ENCODE measurements at regions not wholly inside any gene's neighbourhood (a gene's known extent, or its start where the extent isn't known, plus 50 kb on each side); places are given as distances from the start of the nearest gene placed in this dataset.

DNA sequence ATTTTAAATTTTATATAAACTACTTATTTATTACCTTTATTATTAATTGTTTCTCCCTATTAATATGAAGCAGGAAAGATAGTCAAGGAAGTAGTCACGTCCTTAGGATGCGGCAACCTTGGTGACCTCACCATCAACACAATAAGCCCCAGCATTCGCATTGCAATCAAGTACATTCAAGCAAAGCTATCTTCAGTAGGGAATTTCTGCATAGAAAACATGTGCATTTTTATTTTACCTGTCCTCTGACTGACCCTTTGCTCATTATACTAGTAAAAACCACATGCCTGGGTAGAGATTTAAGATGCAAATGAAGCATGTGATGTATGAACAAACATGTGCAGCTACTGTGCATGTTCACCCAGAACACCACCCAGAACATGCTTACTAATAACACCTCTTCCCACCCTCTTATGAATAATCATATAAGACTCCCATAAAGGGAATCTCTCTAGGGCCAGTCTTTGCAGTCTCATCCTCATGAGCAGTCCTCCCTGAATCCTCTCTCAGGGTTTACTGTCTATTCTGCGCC lies 869.6 kb downstream of the TAF11L14 start:
- TF ChIP-seq, protein P1, sequence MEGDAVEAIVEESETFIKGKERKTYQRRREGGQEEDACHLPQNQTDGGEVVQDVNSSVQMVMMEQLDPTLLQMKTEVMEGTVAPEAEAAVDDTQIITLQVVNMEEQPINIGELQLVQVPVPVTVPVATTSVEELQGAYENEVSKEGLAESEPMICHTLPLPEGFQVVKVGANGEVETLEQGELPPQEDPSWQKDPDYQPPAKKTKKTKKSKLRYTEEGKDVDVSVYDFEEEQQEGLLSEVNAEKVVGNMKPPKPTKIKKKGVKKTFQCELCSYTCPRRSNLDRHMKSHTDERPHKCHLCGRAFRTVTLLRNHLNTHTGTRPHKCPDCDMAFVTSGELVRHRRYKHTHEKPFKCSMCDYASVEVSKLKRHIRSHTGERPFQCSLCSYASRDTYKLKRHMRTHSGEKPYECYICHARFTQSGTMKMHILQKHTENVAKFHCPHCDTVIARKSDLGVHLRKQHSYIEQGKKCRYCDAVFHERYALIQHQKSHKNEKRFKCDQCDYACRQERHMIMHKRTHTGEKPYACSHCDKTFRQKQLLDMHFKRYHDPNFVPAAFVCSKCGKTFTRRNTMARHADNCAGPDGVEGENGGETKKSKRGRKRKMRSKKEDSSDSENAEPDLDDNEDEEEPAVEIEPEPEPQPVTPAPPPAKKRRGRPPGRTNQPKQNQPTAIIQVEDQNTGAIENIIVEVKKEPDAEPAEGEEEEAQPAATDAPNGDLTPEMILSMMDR (IDR thresholded peaks at IDR 0.05; ENCODE audit: control extremely low read depth in 1 of 3, insufficient read depth in 1 of 3, low read depth in 1 of 3, low read length in 3 of 3) = no peak
- TF ChIP-seq POLR2A (IDR thresholded peaks at IDR 0.05; ENCODE audit: control extremely low read depth in 1 of 2, low read depth in 2 of 2, low read length in 2 of 2) = no peak
- no peak for TF ChIP-seq TAF7 (optimal IDR thresholded peaks at IDR 0.05; ENCODE audit: borderline replicate concordance, low read depth, low read length)
- no peak for TF ChIP-seq NRF1 (IDR thresholded peaks at IDR 0.05; ENCODE audit: low read depth, low read length)
- TF ChIP-seq GABPA (IDR thresholded peaks at IDR 0.05; ENCODE audit: borderline replicate concordance, insufficient read depth, low read length) = no peak
- TF ChIP-seq CHD7 (IDR thresholded peaks at IDR 0.05; ENCODE audit: insufficient replicate concordance, low read length) = no peak
- no peak for TF ChIP-seq POLR2AphosphoS5 (IDR thresholded peaks at IDR 0.05; ENCODE audit: low read depth, low read length)
- no peak for TF ChIP-seq EP300 (IDR thresholded peaks at IDR 0.05; ENCODE audit: borderline replicate concordance in 1 of 2, low read depth in 2 of 2, low read length in 2 of 2)
- TF ChIP-seq, protein P2, sequence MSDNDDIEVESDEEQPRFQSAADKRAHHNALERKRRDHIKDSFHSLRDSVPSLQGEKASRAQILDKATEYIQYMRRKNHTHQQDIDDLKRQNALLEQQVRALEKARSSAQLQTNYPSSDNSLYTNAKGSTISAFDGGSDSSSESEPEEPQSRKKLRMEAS (IDR thresholded peaks at IDR 0.05) = no peak
- no peak for TF ChIP-seq CBX5 (IDR thresholded peaks at IDR 0.05; ENCODE audit: low read depth, low read length)
- no peak for TF ChIP-seq ZNF274 (IDR thresholded peaks at IDR 0.05; ENCODE audit: borderline replicate concordance, extremely low read depth, low read length)
- TF ChIP-seq KDM5A (IDR thresholded peaks at IDR 0.05; ENCODE audit: low read length) = no peak

Measured in H1 (cell line).